ENCODE measurements at regions not wholly inside any gene's neighbourhood (a gene's known extent, or its start where the extent isn't known, plus 50 kb on each side); places are given as distances from the start of the nearest gene placed in this dataset.
"Not testable (repeated sequence)": the region's sequence is repeated elsewhere in the genome, so short reads cannot be mapped to it uniquely, and the experiment has no call there.

GRCh38 chr11:101262258-101262657 is 132.6 kb upstream of the PGR start:
- Mint-ChIP-seq H3K27ac (no peak overlapping the region), H3K9me3 (peaks cover 5 to 10% of the 10 kb centered on the region in 2 donors), H3K36me3 (no peaks in the 10 kb centered on the region)
- no peak for ATAC-seq
- DNase-seq (ENCODE audit: low spot score in 2 of 2) = no peak

DNA sequence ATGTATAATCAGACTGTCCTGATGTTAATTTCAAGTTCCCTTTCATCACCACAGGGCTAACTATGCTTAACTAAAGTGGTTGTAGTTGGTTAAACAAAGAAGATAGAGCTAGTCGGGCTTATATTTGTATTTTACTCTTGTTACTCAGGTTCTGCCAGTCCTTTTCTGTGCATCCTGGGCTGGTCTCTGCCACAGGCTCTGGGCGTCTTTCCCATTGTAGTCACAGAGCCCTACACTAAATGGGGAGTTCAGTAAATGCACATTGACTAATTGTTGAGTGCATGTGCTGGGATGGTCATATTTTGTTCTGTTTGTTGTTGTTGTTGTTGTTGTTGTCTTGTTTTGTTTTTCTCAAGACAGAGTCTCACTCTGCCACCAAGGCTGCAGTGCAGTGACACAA is 125.4 kb upstream of the PGR start:
- Mint-ChIP-seq H3K27ac (no peak overlapping the region), H3K9me3 (peaks cover 3 to 6% of the 10 kb centered on the region in 2 donors)
- ATAC-seq = no peak

GRCh38 chr11:101254037-101254436 is 124.4 kb upstream of the PGR start:
- DNase-seq (ENCODE audit: low spot score in 2 of 2) = no peak
- no peak for ATAC-seq
- H3K9me3 Mint-ChIP-seq = peaks cover 3 to 6% of the 10 kb centered on the region in 2 donors
- H3K36me3 Mint-ChIP-seq = no peaks in the 10 kb centered on the region
- H3K27ac Mint-ChIP-seq = no peak overlapping the region

More for the DNA sequence above, 125.4 kb upstream of the PGR start:
- no peaks in the 10 kb centered on the region for H3K36me3 Mint-ChIP-seq
- DNase-seq (ENCODE audit: low spot score in 2 of 2) = no peak

GRCh38 chr11:101245635-101246034 is 116.0 kb upstream of the PGR start:
- not testable (repeated sequence) for H3K36me3 Mint-ChIP-seq; H3K27ac Mint-ChIP-seq; DNase-seq (ENCODE audit: low spot score in 2 of 2); ATAC-seq
- H3K9me3 Mint-ChIP-seq = peaks cover 1 to 14% of the 10 kb centered on the region in 2 donors

DNA sequence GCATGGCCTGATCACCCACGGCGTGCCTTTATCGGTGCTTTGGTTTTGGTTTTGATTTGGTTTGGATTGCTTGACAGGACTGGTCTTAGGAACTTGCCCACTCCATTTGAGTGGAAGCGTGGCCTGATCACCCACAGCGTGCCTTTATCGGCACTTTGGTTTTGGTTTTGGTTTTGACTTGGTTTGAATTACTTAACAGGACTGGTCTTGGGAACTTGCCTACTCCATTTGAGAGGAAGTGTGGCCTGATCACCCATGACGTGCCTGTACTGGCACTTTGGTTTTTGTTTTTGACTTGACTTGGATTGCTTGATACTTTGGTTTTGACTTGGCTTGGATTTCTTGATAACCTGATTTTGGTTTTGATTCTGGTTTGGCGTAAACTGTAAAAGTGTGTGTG is 115.5 kb upstream of the PGR start:
- ATAC-seq; H3K36me3 Mint-ChIP-seq; H3K27ac Mint-ChIP-seq; DNase-seq (ENCODE audit: low spot score in 2 of 2): not testable (repeated sequence)
- H3K9me3 Mint-ChIP-seq = peaks cover 7 to 16% of the 10 kb centered on the region in 2 donors

DNA sequence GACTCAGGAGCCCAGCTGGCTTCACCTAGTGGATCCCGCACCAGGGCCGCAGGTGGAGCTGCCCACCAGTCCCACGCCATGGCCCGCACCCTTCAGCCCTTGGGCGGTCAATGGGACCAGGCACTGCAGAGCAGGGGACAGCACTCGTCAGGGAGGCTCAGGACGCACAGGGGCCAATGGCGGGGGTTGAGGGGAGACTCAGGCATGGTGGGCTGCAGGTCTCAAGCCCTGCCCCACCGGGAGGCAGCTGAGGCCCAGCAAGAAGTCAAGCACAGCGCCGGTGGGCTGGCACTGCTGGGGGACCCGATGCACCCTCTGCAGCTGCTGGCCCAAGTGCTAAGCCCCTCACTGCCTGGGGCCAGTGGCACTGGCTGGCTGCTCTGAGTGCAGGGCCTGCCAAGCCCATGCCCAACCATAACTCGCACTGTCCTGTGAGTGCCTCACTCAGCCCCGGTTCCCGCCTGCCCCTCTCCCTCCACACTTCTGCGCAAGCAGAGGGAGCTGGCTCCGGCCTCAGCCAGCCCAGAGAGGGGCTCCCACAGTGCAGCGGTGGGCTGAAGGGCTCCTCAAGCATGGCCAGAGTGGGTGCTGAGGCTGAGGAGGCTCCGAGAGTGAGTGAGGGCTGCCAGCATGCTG is 111.7 kb upstream of the PGR start:
- no peak for DNase-seq (ENCODE audit: low spot score in 2 of 2)

GRCh38 chr11:101231207-101231834 is 101.7 kb upstream of the PGR start:
- not testable (repeated sequence) for H3K27ac Mint-ChIP-seq; DNase-seq (ENCODE audit: low spot score in 2 of 2); H3K36me3 Mint-ChIP-seq; ATAC-seq
- peaks cover 17 to 31% of the 10 kb centered on the region in 2 donors for H3K9me3 Mint-ChIP-seq

More for the DNA sequence above, 111.7 kb upstream of the PGR start:
- Mint-ChIP-seq H3K36me3 (peaks cover 0 to 5% of the 10 kb centered on the region in 2 donors), H3K27ac (no peak overlapping the region), H3K9me3 (peaks cover 13 to 26% of the 10 kb centered on the region in 2 donors)
- no peak for ATAC-seq

GRCh38 chr11:101226617-101227016 is 97.0 kb upstream of the PGR start:
- H3K9me3 Mint-ChIP-seq = peaks cover 28 to 47% of the 10 kb centered on the region in 2 donors
- H3K36me3 Mint-ChIP-seq = peaks cover 7 to 28% of the 10 kb centered on the region in 2 donors
- DNase-seq (ENCODE audit: low spot score in 2 of 2) (no peak), ATAC-seq (no peak)
- no peak overlapping the region for H3K27ac Mint-ChIP-seq

DNA sequence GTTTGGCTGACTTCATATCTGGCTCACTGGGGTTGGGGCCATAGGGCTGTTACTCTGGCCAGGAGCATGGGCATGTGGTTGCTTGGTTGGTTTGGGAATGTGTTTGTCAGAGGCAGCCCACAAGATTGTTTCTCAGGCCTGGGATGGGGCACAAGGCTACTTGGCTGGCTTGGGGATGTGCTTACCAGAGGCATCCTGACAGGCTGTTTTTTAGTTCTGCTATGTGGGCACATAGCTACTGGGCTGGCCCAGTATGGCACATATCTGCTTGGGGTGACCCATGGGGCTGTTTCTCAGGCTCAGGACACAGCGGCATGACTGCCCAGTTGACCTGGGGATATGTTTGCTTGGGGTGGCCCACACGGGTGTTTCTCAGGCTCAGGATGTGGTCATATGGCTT is 94.6 kb upstream of the PGR start:
- DNase-seq (ENCODE audit: low spot score in 2 of 2) (no peak), ATAC-seq (no peak)
- H3K9me3 Mint-ChIP-seq = peaks cover 29 to 50% of the 10 kb centered on the region in 2 donors
- peaks cover 13 to 34% of the 10 kb centered on the region in 2 donors for H3K36me3 Mint-ChIP-seq
- no peak overlapping the region for H3K27ac Mint-ChIP-seq

DNA sequence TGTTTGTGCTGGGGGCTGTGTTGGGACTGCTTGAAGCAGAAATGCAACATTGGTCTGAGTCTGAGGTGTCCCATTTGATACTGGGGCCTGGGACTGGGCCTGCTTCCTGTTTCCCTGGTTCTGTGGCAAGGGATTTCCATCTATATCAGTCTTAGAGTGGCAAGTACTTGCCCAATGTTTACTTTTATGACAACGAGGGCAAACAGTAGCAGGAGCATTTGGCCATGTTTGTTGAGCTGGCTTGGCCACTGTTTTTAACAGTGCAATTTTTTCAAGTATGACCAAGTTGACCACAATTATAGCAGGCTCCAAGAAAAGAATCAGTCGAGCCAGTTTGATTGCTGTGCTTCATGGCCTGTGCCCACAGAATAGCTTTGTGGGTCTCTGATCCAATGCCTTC is 88.5 kb upstream of the PGR start:
- not testable (repeated sequence) for ATAC-seq
- peaks cover 27 to 38% of the 10 kb centered on the region in 2 donors for H3K9me3 Mint-ChIP-seq
- peaks cover 5 to 13% of the 10 kb centered on the region in 2 donors for H3K36me3 Mint-ChIP-seq

DNA sequence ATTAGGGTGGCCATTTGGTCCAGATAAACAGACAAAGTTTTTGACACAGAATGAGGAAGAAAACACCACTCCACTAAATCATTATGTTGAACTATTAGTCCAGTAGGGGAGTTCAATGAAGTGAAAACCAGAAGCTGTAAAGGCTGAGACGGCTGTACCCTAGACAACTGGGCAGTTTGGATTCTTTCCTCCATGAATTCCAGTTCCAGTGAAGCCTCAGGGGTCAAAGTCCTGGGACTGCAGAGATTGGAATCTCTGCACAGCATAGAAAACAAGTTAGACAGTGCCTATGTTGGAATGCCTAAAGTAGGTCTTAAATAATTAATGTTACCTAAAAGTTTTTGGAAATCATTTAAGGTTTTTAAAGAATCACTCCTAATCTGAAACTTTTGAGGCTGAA is 86.5 kb upstream of the PGR start:
- Mint-ChIP-seq H3K36me3 (peaks cover 5 to 24% of the 10 kb centered on the region in 2 donors), H3K9me3 (peaks cover 32 to 43% of the 10 kb centered on the region in 2 donors)
- ATAC-seq; H3K27ac Mint-ChIP-seq; DNase-seq (ENCODE audit: low spot score in 2 of 2): not testable (repeated sequence)

More for the DNA sequence above, 88.5 kb upstream of the PGR start:
- not testable (repeated sequence) for H3K27ac Mint-ChIP-seq; DNase-seq (ENCODE audit: low spot score in 2 of 2)

DNA sequence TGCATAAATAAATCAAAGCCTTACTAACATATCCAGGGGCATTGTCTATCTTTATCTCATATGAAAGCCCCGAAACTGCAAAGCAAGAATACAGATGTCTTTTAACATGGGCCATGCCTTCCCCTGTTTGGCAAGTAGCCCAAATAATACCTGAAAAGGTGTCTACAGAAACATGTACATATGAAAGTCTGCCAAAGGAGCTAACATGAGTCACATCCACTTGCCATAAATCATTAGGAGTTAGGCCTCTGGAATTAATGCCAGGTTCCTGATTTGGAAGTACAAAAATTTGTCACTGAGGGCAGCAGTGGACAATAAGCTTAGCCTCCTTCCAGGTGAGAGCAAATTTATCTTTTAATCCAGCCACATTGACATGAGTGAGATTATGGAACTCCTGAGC is 85.5 kb upstream of the PGR start:
- Mint-ChIP-seq H3K9me3 (peaks cover 33 to 43% of the 10 kb centered on the region in 2 donors), H3K27ac (no peak overlapping the region), H3K36me3 (peaks cover 5 to 24% of the 10 kb centered on the region in 2 donors)
- ATAC-seq (no peak), DNase-seq (ENCODE audit: low spot score in 2 of 2) (no peak)

- ATAC-seq (no peak), DNase-seq (ENCODE audit: low spot score in 2 of 2) (no peak)
- H3K36me3 Mint-ChIP-seq = peaks cover 0 to 14% of the 10 kb centered on the region in 2 donors
- peak overlapping the region in 1 of 2 donors; percentile 81 for H3K27ac Mint-ChIP-seq
- H3K9me3 Mint-ChIP-seq = peaks cover 24 to 35% of the 10 kb centered on the region in 2 donors
Observed at GRCh38 chr11:101211407-101211975, 81.9 kb upstream of the PGR start.

DNA sequence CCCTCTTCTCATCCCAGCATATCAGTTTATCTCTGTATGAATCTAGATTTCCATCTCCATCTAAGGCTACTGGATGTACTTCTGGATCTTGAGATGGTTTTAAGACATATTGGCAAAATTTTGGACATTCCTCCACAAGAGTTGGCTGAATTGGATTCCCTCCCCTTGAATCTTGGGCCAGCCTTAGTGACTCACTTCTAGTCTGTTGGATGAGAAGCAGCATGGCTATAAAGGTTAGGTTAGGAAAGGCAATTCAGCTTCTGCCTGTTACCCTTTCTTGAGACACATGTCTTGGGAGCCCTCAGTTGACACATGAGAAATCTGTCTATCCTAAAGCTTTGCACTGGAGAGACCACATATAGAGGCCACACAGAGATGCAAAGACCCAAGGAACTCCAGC is 73.0 kb upstream of the PGR start:
- Mint-ChIP-seq H3K9me3 (peaks cover 0 to 13% of the 10 kb centered on the region in 2 donors), H3K36me3 (no peaks in the 10 kb centered on the region), H3K27ac (no peak overlapping the region)
- ATAC-seq (no peak), DNase-seq (ENCODE audit: low spot score in 2 of 2) (no peak)

- no peak for ATAC-seq
- Mint-ChIP-seq H3K9me3 (peaks cover 0 to 7% of the 10 kb centered on the region in 2 donors), H3K27ac (no peak overlapping the region), H3K36me3 (no peaks in the 10 kb centered on the region)
- DNase-seq (ENCODE audit: low spot score in 2 of 2) = no peak
Observed at GRCh38 chr11:101199416-101199815, 69.8 kb upstream of the PGR start.

GRCh38 chr11:101195294-101195693 is 65.7 kb upstream of the PGR start:
- Mint-ChIP-seq H3K36me3 (no peaks in the 10 kb centered on the region), H3K9me3 (peaks cover 10 to 12% of the 10 kb centered on the region in 2 donors), H3K27ac (no peak overlapping the region)
- no peak for ATAC-seq
- no peak for DNase-seq (ENCODE audit: low spot score in 2 of 2)

- H3K36me3 Mint-ChIP-seq = no peaks in the 10 kb centered on the region
- peaks cover 9 to 33% of the 10 kb centered on the region in 2 donors for H3K9me3 Mint-ChIP-seq
- no peak for DNase-seq (ENCODE audit: low spot score in 2 of 2)
- ATAC-seq = no peak
- H3K27ac Mint-ChIP-seq = no peak overlapping the region
Observed at GRCh38 chr11:101188801-101189200, 59.2 kb upstream of the PGR start.

All from activated naive CD4-positive, alpha-beta T cell treated with anti-CD3 and anti-CD28 coated beads, Interleukin-2, amount 50 U/mL, for 72 hours (primary cell).